ENCODE measurements at regions not wholly inside any gene's neighbourhood (a gene's known extent, or its start where the extent isn't known, plus 50 kb on each side); places are given as distances from the start of the nearest gene placed in this dataset.
"Not testable (repeated sequence)": the region's sequence is repeated elsewhere in the genome, so short reads cannot be mapped to it uniquely, and the experiment has no call there.

- no peak for DNase-seq (ENCODE audit: extremely low spot score)
- TF ChIP-seq FOXK2 (IDR thresholded peaks at IDR 0.05): no peak
- no peak for TF ChIP-seq TARDBP (IDR thresholded peaks at IDR 0.05)
- no peak for TF ChIP-seq SP1 (IDR thresholded peaks at IDR 0.05)
- TF ChIP-seq, protein P1, sequence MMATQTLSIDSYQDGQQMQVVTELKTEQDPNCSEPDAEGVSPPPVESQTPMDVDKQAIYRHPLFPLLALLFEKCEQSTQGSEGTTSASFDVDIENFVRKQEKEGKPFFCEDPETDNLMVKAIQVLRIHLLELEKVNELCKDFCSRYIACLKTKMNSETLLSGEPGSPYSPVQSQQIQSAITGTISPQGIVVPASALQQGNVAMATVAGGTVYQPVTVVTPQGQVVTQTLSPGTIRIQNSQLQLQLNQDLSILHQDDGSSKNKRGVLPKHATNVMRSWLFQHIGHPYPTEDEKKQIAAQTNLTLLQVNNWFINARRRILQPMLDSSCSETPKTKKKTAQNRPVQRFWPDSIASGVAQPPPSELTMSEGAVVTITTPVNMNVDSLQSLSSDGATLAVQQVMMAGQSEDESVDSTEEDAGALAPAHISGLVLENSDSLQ (IDR thresholded peaks at IDR 0.05): no peak
- no peak for TF ChIP-seq HDGF (IDR thresholded peaks at IDR 0.05; ENCODE audit: borderline replicate concordance)
- no peak for TF ChIP-seq SUZ12 (IDR thresholded peaks at IDR 0.05)
- TF ChIP-seq CTBP1 (IDR thresholded peaks at IDR 0.05; ENCODE audit: borderline replicate concordance): no peak
- TF ChIP-seq FOXA1 (IDR thresholded peaks at IDR 0.05): no peak
- TF ChIP-seq FOXM1 (IDR thresholded peaks at IDR 0.05; ENCODE audit: borderline replicate concordance): no peak
- TF ChIP-seq L3MBTL2 (conservative IDR thresholded peaks at IDR 0.05): no peak
- TF ChIP-seq BHLHE40 (IDR thresholded peaks at IDR 0.05; ENCODE audit: borderline replicate concordance): no peak
- ChIA-PET CTCF (no interaction called here), POLR2A (no interaction called here)
Observed at GRCh38 chr11:22522225-22522624, 103.4 kb downstream of the FANCF start.

DNA sequence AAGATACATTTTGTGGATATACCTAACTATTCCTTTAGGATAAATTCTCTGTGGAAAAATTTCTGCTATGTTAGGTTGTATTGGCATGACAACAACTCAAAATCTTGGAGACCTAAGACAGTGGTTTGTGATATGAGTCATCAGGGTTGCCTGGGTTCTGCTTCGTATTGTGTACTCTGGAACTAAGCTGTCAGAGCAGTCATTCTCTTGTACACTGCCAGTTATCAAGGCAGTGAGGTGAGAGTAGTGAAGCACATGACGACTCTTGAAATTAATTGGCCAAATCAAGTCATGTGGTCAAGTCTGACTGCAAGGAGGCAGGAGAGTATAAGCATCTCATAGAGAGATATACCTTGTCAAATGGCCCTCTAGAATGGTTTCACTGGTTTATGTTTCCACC is 104.4 kb downstream of the FANCF start:
- TF ChIP-seq SP1 (IDR thresholded peaks at IDR 0.05) (no peak), BHLHE40 (IDR thresholded peaks at IDR 0.05; ENCODE audit: borderline replicate concordance) (no peak)
- TF ChIP-seq, protein P1 (IDR thresholded peaks at IDR 0.05): no peak
- no peak for DNase-seq (ENCODE audit: extremely low spot score)
- ChIA-PET POLR2A (no interaction called here), CTCF (no interaction called here)

DNA sequence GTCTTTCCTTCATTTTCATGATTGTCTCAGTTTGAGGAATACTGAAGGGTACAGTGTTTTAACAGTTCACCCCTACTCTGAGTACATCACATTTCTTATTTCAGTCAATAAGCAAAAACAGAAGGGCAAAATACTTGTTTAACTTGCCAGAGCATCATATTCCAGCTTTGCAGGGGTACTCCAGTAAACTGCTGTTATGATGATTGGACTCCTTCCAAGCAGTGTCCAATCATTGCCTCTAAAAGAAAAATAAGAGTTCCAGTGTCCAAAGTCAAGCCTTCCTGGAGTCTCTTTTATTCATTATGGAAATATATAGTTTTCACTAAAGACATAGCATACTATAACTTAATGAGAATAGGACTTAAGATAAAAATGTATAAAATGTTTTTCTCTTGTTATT is 105.1 kb downstream of the FANCF start:
- ChIA-PET POLR2A (no interaction called here), CTCF (no interaction called here)
- no peak for DNase-seq (ENCODE audit: extremely low spot score)
- no peak for TF ChIP-seq TARDBP (IDR thresholded peaks at IDR 0.05)
- TF ChIP-seq ELF4 (IDR thresholded peaks at IDR 0.05): no peak

GRCh38 chr11:22518344-22518743 is 107.3 kb downstream of the FANCF start:
- POLR2A ChIA-PET; DNase-seq (ENCODE audit: extremely low spot score); CTCF ChIA-PET: not testable (repeated sequence)

DNA sequence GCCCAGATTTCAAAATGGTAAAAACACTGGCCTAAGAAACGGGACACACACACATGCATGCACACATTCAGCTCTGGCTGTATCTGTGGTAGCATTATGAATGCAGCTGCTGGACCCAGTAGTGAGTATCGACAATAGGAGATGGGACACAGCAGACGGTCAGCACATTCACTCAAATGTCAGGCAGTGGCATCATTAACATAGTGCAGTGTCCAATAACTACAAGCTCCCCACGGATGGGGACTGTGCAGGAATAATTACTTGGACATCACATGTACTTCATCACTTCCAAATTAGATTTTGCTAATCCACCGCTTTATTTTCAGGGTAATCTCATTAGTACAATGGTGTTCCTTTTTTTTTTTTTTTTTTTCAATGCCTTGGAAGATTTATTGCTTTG is 109.5 kb downstream of the FANCF start:
- CTCF ChIA-PET: interaction anchor here (0.8 kb wide), 1 partner anchor 1566 kb away, joined by 6 read pairs; no protein-coding TSS in a partner anchor
- DNase-seq (ENCODE audit: extremely low spot score): no peak
- TF ChIP-seq ZNF384 (IDR thresholded peaks at IDR 0.05): no peak
- TF ChIP-seq CTBP1 (IDR thresholded peaks at IDR 0.05; ENCODE audit: borderline replicate concordance): no peak
- no peak for TF ChIP-seq BHLHE40 (IDR thresholded peaks at IDR 0.05; ENCODE audit: borderline replicate concordance)
- TF ChIP-seq, protein P1 (IDR thresholded peaks at IDR 0.05): no peak
- TF ChIP-seq LEF1 (IDR thresholded peaks at IDR 0.05; ENCODE audit: borderline replicate concordance): no peak
- POLR2A ChIA-PET: no interaction called here

GRCh38 chr11:22512457-22512856 is 113.2 kb downstream of the FANCF start:
- CTCF ChIA-PET: no interaction called here
- no peak for TF ChIP-seq ELF4 (IDR thresholded peaks at IDR 0.05)
- TF ChIP-seq L3MBTL2 (conservative IDR thresholded peaks at IDR 0.05): no peak
- no peak for TF ChIP-seq ARNT (IDR thresholded peaks at IDR 0.05)
- TF ChIP-seq HDGF (IDR thresholded peaks at IDR 0.05; ENCODE audit: borderline replicate concordance): no peak
- no peak for TF ChIP-seq SP1 (IDR thresholded peaks at IDR 0.05)
- TF ChIP-seq ZNF384 (IDR thresholded peaks at IDR 0.05): no peak
- no peak for TF ChIP-seq CTBP1 (IDR thresholded peaks at IDR 0.05; ENCODE audit: borderline replicate concordance)
- no peak for TF ChIP-seq SUZ12 (IDR thresholded peaks at IDR 0.05)
- TF ChIP-seq BHLHE40 (IDR thresholded peaks at IDR 0.05; ENCODE audit: borderline replicate concordance): no peak
- TF ChIP-seq NFRKB (IDR thresholded peaks at IDR 0.05): no peak
- no peak for TF ChIP-seq FOXM1 (IDR thresholded peaks at IDR 0.05; ENCODE audit: borderline replicate concordance)
- no peak for TF ChIP-seq FOXK2 (IDR thresholded peaks at IDR 0.05)
- no peak for TF ChIP-seq TARDBP (IDR thresholded peaks at IDR 0.05)
- no peak for TF ChIP-seq LEF1 (IDR thresholded peaks at IDR 0.05; ENCODE audit: borderline replicate concordance)
- TF ChIP-seq, protein P1 (IDR thresholded peaks at IDR 0.05): no peak
- TF ChIP-seq FOXA1 (IDR thresholded peaks at IDR 0.05): no peak
- POLR2A ChIA-PET: no interaction called here
- DNase-seq (ENCODE audit: extremely low spot score): no peak

- POLR2A ChIA-PET: no interaction called here
- no peak for DNase-seq (ENCODE audit: extremely low spot score)
- TF ChIP-seq ELF4 (IDR thresholded peaks at IDR 0.05) (no peak), NFRKB (IDR thresholded peaks at IDR 0.05) (no peak), SP1 (IDR thresholded peaks at IDR 0.05) (no peak), L3MBTL2 (conservative IDR thresholded peaks at IDR 0.05) (no peak), TARDBP (IDR thresholded peaks at IDR 0.05) (no peak), SUZ12 (IDR thresholded peaks at IDR 0.05) (no peak), LEF1 (IDR thresholded peaks at IDR 0.05; ENCODE audit: borderline replicate concordance) (no peak), FOXA1 (IDR thresholded peaks at IDR 0.05) (no peak), ARNT (IDR thresholded peaks at IDR 0.05) (no peak), ZNF384 (IDR thresholded peaks at IDR 0.05) (no peak)
- TF ChIP-seq, protein P1 (IDR thresholded peaks at IDR 0.05): no peak
- CTCF ChIA-PET: no interaction called here
Observed at GRCh38 chr11:22510741-22511140, 114.9 kb downstream of the FANCF start.

Measured in HEK293T (cell line).